GM21528 (cell line): ENCODE measurements at regions not wholly inside any gene's neighbourhood (a gene's known extent, or its start where the extent isn't known, plus 50 kb on each side); places are given as distances from the start of the nearest gene placed in this dataset.

Experiments
- ATAC-seq: cut with Tn5 transposase; IDR thresholded peaks from one replicate; pipeline ENCODE4 v1.9.1; 2021; ENCODE audit warnings: mild to moderate bottlenecking, moderate library complexity; ENCODE audit not compliant: unreplicated experiment, low FRiP score

- ATAC-seq: no peak
Measured at GRCh38 chr17:77505181-77505639, 364.4 kb downstream of the SEC14L1 start.

GRCh38 chr17:77506371-77506991, 365.7 kb downstream of the SEC14L1 start:
- no peak for ATAC-seq

DNA sequence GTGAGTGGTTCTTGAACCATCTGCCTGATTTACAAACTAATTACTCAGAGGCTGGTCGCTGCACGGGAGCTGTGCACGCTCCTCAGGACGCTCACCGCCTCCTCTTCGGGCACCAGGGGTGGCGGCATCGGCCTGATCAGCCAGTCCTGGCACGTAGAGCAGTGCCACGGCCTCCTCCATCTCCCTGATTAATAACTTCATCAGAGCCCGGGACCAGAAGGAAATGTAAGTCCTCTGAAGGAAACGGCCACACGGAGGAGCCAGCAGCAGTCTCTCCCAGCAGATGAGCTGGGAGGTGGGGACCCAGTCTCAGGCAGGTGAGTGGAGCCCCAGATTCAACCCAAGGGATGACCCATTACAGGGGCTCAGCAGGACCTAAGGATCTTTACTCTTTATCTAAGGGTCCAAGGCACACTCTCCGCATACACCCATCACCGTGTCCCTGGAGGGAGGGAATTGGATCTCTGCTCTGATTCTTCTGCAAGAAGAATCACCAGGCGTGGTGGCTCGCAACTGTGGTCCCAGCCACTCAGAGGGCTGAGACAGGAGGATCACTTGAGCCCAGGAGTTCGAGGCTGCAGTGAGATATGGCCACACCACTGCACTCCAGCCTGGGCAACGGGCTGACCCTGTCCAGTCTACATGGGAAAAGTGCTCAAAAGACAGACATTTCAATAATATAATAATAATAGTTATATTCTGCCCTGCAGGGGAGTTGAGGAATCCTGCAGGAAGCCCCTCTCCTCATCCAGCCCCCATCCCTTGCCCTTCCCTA, 366.5 kb downstream of the SEC14L1 start:
- no peak for ATAC-seq

DNA sequence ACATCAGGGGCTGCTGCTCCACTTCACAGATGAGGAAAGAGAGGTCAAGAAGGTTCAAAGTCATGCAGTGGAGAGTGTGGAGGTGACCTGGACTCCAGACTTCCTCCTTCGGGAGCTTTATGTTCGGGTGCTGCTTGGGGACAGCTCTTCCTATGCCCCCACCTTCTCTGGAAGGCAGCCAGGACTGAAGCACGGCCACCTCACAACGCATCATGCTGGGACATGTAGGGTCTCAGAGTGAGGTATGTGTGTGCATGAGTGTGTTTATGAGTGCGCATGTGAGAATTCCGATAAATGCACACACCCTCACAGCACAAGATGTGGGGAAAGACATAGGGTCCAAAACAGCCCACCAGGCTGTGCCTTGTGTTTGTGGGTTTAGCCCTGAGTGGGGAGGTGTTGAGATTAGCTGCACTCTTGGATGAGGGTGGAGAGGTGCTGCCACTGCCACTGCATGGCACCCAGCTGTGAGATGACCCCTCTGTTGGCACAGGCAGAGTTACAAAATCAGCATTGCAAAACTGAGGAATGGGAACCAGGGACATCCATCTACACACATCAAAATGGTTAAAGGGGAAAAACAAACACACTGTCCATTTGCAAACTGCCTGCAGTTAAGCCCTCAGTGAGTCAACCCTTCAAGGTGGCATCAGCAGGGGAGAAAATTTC, 367.4 kb downstream of the SEC14L1 start:
- ATAC-seq: no peak

GRCh38 chr17:77509089-77509488, 368.3 kb downstream of the SEC14L1 start:
- ATAC-seq: no peak

GRCh38 chr17:77509599-77509998, 368.8 kb downstream of the SEC14L1 start:
- no peak for ATAC-seq

DNA sequence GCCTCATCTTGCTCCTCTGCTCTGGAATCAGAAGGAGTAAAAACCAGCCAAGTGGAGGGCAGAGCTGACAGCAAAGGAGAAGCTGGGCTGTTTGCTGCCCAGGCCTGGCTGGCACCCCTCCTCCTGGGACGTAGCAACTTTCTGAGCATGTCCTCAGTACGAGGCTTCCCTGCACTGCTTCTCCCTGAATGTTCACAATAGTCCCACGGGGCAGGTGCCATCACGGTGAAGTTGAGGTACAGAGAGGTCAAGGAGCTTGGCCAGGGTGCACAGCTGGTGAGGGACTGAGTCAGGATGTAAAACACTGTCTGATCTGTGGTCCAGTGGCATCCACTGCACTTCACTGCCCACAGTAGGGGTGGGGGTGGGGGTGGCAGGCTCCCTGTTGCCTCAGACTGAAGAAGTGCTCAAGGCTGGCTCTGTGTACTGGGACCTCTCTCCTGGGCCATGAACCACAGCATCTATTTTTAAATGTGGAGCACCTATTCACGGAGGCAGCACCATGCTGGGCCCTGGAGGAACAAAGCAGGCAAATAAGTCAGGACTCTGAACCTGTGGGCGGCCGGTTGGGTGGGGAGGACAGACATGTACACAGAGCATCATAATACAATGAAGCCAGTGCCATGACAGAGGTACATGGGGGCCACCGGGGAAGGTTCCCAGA, 369.5 kb downstream of the SEC14L1 start:
- no peak for ATAC-seq

- ATAC-seq: no peak
Measured at GRCh38 chr17:77511514-77512061, 370.8 kb downstream of the SEC14L1 start.

- no peak for ATAC-seq
Measured at GRCh38 chr17:77512062-77512946, 371.5 kb downstream of the SEC14L1 start.

DNA sequence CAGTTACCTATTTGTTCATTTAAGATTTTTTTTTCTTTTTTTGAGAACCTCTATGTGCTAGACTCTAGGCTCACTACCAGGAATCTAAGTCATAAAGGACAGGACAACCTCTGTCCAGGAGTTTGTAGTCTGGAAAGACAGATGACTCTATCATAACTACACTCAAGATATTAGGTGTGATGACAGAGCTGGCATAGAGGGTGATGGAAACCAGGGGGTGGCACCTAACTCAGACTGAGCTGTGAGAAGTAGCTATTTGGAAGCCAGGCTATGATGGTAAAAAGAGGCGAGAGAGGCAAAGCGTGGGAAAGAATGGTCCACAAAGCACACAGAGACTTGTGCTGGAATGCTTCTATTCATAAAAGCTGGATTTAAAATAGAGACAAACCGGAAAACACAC, 372.3 kb downstream of the SEC14L1 start:
- ATAC-seq: no peak

DNA sequence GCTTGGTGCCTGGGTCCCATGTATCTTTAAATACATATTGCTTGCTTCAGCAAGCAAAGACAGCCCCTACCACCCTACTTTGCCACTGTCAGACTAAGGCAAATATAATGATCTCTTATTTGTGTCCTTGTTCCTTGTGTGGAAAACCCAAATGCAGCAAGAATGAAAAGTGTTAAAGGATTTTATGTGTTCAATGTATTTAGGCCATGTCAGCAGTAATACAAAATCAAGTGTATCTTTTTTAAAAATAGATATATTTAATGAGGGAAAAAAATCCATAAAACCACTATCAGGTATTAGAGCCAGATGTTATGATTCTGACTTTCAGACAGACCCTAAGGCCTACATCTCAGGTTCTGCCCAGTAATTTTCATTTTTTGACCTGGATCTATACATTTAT, 374.5 kb downstream of the SEC14L1 start:
- ATAC-seq: no peak

DNA sequence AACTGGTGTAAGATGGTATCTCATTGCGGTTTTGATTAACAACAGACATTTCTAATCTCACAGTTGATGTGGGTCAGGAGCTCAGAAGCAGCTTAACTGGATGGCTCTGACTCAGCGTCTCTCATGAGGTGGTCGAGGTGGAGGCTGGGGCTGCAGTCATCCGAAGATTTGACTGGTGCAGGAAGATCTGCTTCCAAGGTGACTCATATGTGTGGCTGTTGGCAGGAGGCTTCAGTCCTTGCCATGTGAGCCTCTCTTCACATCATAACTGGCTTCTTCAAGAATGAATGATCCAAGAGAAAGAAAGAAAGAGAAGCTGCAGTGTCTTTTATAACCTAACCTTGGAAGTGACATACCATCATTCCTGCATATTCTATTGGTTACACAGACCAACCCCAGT, 376.1 kb downstream of the SEC14L1 start:
- ATAC-seq: no peak

DNA sequence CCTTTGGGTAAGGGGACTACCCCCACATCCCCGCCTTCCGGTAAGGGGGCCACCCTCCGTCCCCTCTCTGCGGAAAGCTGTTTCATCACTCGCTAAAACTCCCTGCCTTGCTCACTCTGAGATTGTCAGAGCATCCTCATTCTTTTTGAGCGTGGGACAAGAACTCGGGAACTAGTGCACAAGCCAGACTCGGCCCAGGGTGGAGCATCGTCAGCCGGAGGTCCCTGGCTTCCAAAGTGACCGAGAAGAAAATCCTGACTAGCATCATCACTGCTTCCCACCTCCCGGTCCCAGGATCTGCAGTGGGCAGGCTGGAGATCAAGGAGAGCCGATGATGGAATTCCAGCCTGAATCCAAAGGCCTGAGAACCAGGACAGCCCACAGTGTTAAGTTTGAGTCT, 380.3 kb downstream of the SEC14L1 start:
- ATAC-seq: no peak

DNA sequence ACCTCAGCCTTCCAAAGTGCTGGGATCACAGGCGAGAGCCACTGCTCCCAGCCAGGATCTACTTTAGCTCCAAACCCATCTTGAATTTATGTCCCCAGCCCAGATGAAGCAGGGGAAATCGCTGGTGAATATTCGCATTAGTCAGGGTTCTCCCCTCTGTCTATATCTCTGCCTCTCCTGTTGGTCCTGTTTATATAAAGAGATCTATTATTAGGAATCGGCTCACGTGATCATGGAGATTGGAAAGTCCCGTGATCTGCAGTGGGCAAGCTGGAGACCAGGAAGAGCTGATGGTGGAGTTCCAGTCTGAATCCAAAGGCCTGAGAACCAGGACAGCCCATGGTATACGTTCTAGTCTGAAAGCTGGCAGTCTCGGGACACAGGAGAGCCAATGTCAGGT, 382.8 kb downstream of the SEC14L1 start:
- ATAC-seq: no peak

DNA sequence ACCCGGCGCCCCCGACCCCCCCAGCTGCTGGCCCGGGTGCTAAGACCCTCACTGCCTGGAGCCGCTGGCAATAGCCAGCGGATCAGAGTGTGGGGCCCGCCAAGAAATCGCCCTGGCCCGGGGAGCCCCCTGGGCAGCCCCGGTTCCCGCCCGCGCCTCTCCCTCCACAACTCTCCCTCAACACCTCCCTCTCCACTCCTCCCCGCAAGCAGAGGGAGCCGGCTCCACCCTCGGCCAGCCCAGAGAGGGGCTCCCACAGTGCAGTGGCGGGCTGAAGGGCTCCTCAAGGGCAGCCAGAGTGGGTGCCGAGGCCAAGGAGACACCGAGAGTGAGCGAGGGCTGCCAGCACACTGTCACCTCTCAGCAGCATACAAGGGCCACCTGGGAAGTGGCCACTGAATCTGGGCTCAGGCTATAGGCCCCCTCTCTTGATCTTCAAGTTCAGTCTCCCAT, 385.5 kb downstream of the SEC14L1 start:
- ATAC-seq: no peak

- no peak for ATAC-seq
Measured at GRCh38 chr17:77526728-77527350, 386.1 kb downstream of the SEC14L1 start.

DNA sequence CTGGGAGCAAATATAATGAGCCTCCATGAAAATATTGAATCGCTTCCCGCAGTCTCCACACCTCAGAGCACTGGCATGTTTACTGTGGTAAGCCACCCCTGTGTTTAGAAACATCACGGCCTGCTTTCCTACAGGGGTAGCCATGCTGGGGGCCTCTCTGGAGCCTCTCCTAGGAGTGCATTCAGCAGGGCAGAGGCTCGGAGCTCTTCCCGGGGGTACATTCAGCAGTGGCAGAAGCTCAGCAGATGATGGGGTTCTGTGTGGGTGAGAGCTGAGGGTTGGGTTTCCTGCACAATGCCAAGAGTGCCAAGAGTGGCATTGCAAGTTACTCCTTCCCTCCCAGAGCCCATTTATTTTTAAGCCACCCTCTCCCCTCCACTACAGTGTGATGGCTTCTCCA, 386.6 kb downstream of the SEC14L1 start:
- ATAC-seq: no peak

DNA sequence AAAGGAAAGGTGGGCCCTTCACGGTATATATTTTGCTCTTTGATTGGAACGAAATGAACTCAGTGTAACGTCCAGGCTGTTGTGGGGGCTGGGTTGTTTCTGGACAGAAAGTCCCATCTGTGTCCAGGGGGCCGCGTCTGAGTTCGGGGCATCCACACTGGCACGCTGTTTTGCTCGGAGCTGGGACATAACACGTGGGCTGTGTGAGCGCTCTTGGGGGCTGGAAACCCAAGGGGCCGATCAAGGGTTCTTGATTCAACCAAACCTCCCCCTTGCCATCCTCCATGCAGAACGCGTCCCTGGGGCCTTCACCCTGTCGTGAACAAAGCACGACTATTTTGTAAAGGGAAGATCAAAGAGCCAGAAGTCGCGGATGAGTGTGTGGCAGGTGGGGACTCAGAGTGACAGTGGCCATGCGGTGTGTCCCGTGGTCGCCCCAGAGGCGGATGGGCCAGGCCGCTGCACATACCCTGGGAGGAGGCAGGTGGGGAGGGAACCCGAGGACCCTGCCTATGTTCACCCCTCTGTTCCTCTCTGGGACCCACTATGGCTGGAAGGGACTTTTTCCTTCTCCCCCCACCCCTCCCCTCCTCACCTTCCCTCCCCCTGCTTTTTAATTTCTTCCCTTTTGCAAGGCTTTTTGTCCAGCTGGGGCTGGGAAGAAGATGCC, 387.2 kb downstream of the SEC14L1 start:
- ATAC-seq: no peak
